GM18520 (cell line): ENCODE measurements at regions not wholly inside any gene's neighbourhood (a gene's known extent, or its start where the extent isn't known, plus 50 kb on each side); places are given as distances from the start of the nearest gene placed in this dataset.
"Not testable (repeated sequence)": the region's sequence is repeated elsewhere in the genome, so short reads cannot be mapped to it uniquely, and the experiment has no call there.

Experiments used
- ATAC-seq: cut with Tn5 transposase; IDR thresholded peaks from one replicate; pipeline ENCODE4 v1.9.1; 2021; ENCODE audit not compliant: unreplicated experiment

GRCh38 chr6:166809721-166810120 lies 146.6 kb downstream of the RNASET2 start:
- no peak for ATAC-seq

GRCh38 chr6:166806962-166807757 lies 149.2 kb downstream of the RNASET2 start:
- ATAC-seq = no peak

- ATAC-seq = no peak
Observed at GRCh38 chr6:166806217-166806838, 150.0 kb downstream of the RNASET2 start.

GRCh38 chr6:166803471-166803870 lies 152.9 kb downstream of the RNASET2 start:
- no peak for ATAC-seq

GRCh38 chr6:166802401-166802800 lies 153.9 kb downstream of the RNASET2 start:
- ATAC-seq = no peak

DNA sequence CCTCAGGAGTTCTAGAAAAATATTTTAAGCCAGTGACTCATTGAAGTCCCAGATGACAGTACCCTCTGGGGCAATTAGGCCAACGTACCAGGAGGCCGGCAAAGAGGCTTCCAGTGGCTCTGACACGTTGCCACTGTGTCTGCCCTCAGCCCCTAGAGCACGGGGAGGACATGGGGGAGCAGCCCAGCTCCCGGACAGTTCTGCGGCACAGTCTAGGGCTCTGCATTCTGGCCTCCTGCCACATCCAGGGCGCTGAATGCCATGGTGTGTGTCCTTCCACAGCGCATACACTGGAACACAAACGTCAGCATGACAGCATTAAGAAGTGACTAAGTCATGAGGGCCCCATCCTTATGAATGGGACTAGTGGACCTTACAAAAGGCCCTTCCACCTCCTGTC lies 156.2 kb downstream of the RNASET2 start:
- no peak for ATAC-seq

- no peak for ATAC-seq
Observed at GRCh38 chr6:166798652-166799051, 157.7 kb downstream of the RNASET2 start.

GRCh38 chr6:166796610-166797009 lies 159.7 kb downstream of the RNASET2 start:
- ATAC-seq = no peak

- ATAC-seq = no peak
Observed at GRCh38 chr6:166795879-166796278, 160.5 kb downstream of the RNASET2 start.

DNA sequence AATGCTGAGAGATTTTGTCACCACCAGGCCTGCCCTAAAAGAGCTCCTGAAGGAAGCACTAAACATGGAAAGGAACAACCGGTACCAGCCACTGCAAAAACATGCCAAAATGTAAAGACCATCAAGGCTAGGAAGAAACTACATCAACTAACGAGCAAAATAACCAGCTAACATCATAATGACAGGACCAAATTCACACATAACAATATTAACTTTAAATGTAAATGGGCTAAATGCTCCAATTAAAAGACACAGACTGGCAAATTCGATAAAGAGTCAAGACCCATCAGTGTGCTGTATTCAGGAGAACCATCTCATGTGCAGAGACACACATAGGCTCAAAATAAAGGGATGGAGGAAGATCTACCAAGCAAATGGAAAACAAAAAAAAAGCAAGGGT lies 163.8 kb upstream of the RPS6KA2 start:
- not testable (repeated sequence) for ATAC-seq

GRCh38 chr6:166788846-166789529 lies 161.9 kb upstream of the RPS6KA2 start:
- ATAC-seq = not testable (repeated sequence)

DNA sequence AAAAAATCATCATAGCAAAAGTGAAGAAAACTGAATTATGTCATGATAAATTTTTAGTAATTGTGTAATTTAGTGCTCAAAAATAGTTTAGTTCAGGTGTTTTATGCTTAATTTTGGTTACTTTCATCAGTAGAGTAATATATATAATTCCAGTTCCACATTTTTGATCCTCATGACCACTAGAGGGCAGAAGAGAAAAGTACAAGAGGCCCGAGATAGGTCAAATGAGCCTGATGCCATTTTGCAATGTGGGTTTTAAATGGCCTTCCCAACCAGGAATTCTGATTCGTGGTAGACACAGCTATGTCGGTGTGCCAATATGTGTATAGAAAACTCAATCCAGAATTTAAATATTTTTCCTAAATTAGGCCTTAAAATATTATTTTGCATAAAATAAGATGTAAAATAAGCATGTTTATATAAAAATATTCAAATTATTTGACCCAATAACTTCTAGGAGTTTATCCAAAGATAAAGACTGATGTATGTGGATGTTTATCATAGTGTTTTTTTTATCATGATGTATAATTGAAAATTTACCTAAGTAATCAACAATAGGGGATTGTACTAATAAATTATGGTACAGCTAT lies 159.7 kb upstream of the RPS6KA2 start:
- ATAC-seq = no peak

- ATAC-seq = no peak
Observed at GRCh38 chr6:166785131-166785530, 158.1 kb upstream of the RPS6KA2 start.

DNA sequence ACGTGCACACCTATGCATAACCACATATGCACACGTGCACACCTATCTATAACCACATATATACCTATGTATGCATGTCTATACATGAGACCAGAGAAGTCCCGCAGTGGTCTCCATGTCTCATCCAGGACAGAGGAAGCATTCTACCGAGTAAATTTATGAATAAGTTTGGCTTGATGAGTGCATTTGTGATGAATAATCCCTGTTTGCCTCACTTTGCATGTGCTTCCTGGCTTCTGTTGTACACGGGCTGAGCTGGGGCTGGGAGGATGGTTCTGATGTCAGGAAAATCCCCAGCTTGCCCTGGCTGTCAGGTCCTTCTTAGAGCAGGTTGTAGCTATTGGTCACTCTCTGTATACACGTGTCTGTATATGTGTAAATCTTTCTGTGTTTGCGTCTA lies 157.6 kb upstream of the RPS6KA2 start:
- ATAC-seq = no peak

DNA sequence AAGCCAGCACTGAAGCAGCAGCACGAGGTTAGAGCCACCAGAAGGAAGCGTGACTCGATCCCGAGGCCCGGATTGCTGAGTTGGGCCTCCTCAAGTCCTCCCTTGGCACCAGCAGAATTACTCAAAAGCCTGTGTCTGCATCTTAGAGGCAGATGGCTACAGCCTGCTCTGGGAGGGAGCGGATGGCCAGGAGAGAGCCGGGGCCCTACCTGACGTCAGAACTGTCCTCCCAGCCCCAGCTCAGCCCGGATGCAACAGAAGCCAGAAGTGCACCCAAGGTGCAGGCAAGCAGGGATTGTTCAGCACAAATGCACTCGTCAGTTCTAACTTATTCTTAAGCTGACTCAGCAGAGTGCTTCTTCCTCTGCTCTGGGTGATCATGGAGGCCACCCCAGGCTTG lies 155.5 kb upstream of the RPS6KA2 start:
- no peak for ATAC-seq

DNA sequence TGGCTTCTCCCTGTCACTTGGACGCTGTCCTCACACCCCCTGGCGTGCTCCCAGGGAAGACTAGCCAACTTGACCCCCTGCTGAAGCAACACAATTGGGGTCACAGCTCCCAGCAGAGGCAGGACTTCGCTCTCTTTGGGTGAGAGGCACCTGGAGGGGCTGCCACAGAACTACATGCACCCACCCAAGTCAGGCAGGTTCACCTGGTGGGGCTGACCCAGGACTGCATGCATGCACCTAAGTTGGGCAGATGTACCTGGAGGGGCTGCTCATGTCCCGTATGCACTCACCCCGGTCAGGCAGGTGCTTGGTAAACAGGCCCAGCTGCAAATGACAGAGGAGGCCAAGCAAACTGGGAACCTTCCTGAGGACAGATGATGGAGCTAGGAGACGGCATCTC lies 154.3 kb upstream of the RPS6KA2 start:
- no peak for ATAC-seq

DNA sequence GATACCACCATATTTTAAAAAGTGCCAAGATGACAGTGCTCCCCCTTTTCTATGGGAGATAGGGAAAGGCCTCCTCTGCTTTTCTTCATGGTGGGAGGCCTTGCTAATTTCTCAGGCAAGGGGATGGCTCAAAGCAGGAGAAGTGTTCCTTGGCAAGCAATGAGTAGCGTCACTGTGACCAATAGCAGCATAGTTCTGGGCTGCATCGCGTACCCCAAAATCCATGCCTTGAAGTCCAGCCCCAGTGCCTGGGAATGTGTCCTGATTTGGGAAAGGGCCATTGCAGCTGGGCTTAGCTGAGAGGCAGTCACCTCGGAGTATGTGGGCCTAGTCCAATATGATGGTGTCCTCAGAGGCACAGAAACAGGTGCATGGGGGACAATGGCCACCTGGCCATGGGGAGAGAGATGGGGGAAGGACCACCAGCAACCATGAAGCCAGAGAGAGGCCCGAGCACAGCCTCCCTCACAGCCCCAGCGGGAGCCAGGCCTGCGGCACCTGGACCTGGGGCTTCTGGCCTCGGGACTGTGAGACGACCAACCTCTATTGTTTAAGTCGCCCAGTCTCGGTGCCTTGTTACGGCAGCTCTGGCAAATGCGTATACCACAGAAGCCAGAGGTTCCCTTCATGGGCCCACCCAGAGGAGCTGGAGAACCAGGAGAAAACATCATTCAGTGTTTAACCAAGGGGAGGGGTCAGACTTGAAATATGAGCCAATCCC lies 153.1 kb upstream of the RPS6KA2 start:
- no peak for ATAC-seq

DNA sequence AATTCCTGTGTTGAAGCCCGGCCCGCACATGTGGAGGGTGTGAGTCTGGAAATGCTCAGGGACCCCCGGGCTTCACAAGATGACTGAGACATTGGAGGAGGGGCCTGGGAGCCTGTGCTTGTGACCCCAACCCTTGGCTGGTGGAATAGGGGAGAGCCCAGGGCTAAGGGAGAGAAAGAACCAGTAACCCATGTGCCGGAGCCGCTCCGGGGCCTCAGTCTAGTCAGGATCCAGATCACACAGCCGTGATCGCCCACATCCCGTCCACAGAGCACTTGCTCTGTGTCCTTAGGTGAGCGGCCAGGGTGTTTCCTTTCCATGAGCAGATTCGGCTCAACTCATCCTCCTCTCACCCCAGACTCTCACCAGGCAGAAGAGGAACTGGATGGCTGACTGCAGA lies 152.3 kb upstream of the RPS6KA2 start:
- no peak for ATAC-seq

DNA sequence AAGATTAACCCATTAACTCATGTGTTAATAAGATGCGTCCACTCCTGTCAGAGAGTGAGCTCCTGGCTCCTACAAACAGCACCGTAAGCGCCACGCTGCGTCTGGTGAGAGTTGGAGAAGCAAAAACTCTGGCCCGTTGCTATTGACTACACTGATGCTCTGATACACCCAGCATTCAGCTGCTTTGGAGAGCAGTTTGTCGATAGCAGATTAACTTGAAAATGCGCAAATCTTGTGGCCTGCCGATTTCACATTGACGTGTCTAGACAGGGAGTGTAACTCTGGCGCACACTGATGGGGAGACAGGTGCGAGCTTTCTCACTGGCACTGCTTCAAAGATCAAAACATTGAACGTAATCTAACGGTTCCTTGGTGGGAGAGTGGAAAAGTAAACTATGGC lies 151.7 kb upstream of the RPS6KA2 start:
- ATAC-seq = no peak

DNA sequence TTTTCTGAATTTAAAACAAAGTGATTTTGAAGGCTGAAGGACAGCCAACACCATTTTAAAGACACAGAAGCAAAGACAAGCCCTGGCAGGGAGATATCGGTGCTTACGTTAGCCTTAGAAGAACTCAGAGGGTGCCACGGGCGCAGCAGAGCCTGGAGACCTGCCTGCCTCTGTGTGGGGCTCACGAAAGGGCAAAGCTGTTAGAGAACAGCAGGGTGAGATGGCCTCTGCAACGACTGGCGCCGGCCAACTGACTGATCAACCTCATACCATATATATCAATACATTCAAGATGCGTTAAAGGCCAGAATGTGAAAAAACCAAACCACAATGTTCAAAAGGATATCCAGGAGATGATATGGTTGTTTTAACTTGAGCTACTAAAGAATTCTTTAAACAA lies 151.0 kb upstream of the RPS6KA2 start:
- ATAC-seq = no peak

GRCh38 chr6:166777096-166777630 lies 150.1 kb upstream of the RPS6KA2 start:
- no peak for ATAC-seq
